Mammary epithelial cell (primary cell): ENCODE measurements at regions not wholly inside any gene's neighbourhood (a gene's known extent, or its start where the extent isn't known, plus 50 kb on each side); places are given as distances from the start of the nearest gene placed in this dataset.

Experiments
- CTCF ChIP-seq, 2 donors: IDR thresholded peaks in 1 of 2; conservative IDR thresholded peaks in 1 of 2; 2 replicates each; pipeline ENCODE4 v1.5.1; 2011 to 2012; ENCODE audit warnings: inconsistent platforms in 2 of 2, low read length in 2 of 2, mild to moderate bottlenecking in 2 of 2, control low read depth in 1 of 2, low read depth in 1 of 2; ENCODE audit not compliant: insufficient read depth in 1 of 2; ENCODE audit errors: extremely low read depth in 1 of 2
- EZH2 ChIP-seq: IDR thresholded peaks from 2 replicates; pipeline ENCODE4 v1.6.1; 2012; ENCODE audit warnings: low read length, inconsistent platforms, borderline replicate concordance

GRCh38 chr5:17355586-17356346 lies 138.3 kb downstream of the BASP1 start:
- TF ChIP-seq CTCF (conservative IDR thresholded peaks at IDR 0.05 in 1 of 2, IDR thresholded peaks at IDR 0.05 in 1 of 2; ENCODE audit: extremely low read depth in 1 of 2, insufficient read depth in 1 of 2, low read depth in 1 of 2, low read length in 2 of 2) (no peak), EZH2 (no peak)
